ENCODE measurements at regions not wholly inside any gene's neighbourhood (a gene's known extent, or its start where the extent isn't known, plus 50 kb on each side); places are given as distances from the start of the nearest gene placed in this dataset.
"Not testable (repeated sequence)": the region's sequence is repeated elsewhere in the genome, so short reads cannot be mapped to it uniquely, and the experiment has no call there.

DNA sequence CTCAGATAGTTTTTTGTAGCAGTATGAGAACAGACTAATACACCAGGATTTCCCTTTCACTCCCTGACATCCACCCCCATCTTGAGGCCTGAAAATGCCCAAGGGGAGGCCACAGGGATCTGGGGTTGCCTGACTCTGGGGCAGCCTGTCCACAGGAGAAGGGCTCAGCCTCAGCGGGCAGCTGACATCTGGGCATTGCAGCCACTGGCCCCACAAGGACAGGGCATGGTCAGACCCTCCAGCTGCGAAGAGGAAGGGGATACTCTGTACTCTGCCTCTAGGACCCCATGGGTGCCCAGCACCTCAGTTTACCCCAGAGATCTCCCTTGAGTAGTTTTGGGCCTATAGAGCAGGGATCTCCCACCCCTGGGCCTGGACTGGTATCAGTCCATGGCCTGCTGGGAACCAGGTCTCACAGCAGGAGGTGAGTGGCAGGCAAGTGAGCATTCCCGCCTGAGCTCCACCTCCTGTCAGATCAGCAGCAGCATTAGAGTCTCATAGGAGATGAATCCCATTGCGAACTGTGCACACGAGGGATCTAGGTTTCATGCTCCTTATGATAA lies 138.9 kb downstream of the HMX1 start:
- DNase-seq = no peak

DNA sequence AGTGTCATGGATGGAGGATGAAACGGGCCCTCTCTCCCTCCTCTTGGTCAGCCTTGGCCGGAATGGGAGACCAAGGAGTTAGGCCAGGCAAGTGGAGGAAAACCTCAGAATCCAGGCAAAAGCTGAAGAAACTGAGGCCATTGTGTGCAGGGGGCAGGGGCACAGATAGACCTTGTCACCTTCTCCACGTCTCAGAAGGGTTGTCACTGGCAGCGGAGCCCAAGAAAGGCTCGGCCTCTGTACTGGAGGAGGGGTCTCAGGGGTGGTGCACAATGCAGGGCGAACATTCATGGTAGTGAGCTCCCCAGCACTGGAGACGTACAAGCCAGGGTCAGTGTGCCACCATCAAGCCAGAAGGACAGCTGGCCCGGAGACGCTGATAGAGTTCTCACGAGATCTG lies 139.5 kb downstream of the CPZ start:
- no peak for DNase-seq

DNA sequence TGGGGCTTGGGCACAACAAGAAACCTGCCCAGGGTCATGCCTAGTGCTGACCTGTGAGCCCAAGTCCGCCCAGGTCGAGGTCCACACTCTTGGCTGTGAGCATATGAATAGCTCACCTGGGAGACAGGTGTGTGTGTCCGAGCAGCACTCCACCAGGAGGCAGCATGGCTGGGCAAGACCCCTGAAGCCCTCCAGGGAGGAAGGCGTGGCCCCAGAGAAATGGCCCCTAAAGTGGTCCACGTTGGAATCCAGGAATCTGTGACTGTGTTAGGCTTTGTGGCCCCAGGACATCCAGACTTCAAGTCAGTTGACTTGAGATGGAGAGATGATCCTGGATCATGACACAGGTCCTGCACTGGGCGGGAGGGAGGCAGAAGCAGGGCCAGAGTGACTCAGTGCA lies 138.8 kb downstream of the CPZ start:
- no peak for DNase-seq

DNA sequence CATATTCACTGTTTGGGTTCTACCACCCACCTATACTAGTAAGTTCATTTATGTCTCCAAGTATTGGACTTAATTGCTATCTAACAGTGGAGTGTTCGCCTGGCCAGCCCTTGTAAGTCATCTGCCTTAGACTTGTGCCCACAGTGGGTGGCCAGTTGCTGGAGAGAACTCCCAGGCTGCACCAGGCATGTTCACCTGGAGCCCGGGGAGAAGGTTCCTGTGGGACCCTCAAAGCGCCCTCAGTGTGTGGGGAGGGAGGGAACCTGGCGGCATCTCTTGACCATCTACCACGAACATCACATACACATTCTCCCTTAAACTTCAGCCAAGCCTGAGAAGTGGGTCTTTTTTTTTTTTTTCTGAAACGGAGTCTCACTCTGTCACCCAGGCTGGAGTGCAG lies 138.1 kb downstream of the CPZ start:
- no peak for DNase-seq

DNA sequence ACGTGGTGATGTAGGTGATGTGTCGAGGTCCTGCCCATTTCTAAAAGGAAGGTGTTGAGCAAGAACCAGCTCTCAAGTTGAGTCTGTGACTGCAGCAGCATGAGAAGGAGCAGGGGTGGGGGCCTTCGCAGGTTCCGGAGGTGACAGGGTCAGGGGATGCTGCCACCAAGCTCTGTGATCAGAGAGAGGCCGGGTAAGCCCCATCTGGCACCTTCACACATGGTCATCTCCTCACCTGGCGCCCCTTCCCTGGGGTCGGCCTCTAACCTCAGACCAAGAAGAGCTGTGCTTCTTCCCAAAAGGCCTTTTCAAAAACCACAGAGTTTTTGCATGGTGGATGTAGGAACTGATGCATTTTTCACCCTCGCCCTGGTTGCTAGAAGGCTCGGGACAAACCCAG lies 137.6 kb downstream of the CPZ start:
- no peak for DNase-seq

DNA sequence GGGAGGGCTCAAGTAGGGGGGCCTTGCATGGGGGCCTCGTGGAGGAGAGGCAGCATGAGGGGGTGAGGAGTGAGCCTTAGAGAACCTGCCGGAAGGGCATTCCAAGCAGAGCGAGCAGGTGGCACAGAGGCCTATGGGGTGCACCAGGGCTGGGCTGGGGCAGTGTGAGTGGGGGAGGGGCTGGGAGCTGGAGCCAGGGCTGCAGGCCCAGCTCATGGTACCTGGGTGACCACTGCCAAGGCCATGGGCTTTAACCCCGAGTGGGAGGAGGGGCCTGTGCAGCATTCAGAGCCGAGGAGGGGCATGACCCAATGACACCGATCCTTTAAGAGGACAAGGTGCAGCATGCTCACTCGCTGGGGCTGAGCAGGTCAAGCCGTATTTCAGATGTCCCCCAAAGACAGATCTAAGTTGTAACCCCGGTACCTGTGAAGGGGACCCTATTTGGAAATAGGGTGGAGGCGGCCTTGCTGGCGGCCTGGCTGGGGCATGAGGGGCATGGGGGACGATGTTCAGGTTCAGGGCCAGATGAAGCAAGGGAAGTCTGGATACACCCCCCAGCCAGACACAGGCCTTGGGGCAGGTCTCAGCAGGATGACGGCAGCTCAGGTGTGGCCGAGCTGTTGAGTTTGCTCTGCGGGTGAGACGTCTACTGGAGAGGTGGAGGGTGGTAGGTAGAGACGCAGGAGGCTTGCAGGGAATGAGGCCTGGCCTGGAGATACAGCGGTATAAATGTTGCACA lies 137.0 kb downstream of the CPZ start:
- DNase-seq = no peak

DNA sequence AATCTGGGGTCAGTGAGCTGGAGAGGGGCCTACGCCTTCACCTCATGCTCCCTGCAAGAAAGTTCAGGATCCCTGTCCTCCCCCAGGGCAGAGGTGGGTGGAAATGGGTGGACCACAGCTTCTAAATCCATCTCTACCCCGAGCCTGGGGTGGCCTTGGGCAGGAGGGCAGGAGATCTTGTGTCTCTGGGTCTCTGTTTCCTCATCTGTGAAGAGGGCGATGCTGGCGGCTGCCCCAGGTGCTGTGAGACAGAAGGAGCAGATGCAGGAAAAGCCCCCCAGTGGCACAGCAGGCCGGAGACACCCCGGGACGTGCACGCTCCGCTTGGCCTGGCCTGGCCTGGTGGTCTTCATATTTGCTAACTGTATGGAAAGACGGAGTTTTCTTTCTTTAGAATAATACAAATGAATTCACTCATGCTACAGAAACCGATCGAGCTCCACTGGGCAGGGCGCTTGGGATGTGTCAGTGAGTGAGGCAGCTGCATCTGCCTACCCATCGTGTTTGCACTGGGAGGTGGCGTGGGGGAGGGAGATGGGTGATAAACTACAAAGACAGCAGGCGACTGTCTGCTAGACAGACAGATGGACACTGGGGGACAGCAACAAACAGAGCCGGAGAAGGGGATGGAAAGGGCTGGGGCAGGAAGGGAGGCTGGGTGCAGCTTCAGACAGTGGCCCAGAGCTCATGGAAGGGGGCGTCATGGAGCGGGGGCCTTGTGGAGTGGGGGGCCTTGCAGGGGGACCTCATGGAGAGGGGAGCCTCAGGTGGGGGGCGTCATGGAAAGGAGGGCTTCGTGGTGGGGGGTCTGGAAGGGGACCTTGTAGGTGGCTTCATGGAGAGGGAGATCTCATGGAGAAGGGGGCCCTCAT lies 136.2 kb downstream of the CPZ start:
- no peak for DNase-seq

DNA sequence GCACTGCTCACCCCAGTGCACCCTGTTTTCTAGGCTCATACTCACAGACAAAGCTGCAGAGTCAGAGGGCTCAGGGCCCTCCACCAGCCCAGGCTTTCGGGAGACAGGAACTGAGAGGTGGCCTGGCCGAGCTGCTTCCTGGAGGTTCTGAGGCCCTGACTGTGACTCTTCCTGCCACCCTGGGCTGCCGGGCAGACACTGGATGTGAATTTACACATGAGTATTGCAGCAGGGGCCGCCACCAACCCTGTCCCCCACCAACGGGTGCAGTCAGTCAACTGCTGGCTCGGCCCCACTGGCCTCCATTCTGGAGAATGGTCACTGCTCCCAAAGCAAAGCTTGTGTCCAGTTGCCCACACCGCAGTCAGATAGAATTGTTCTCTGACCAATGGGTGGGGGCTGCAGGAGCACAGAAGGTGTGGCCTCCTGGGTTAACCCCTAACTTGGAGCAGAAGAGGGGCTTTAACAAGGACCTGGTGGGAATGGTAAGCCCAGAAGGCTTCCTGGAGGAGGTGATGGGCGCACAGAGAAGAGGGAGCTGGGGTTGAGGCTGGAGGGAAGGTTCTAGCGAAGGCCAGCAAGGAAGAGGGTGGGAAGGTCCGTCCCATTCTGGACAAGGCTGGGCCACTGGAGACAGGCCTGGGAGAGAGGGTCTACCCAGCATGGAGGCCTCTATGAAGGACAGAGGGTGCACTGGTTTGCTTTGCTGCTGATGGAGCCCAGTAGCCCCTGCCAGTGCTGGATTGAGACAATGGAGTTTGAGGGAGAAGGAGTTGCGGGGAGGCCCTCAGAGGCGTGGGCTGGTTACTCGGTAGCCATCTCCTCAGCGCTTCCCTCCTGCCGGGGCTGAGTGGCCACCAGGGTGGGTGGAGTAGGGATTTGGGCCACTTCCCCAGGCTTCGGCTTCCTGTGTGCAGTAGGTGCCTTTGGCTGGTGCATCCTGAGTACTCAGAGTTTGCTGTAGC lies 135.3 kb downstream of the CPZ start:
- DNase-seq = no peak

DNA sequence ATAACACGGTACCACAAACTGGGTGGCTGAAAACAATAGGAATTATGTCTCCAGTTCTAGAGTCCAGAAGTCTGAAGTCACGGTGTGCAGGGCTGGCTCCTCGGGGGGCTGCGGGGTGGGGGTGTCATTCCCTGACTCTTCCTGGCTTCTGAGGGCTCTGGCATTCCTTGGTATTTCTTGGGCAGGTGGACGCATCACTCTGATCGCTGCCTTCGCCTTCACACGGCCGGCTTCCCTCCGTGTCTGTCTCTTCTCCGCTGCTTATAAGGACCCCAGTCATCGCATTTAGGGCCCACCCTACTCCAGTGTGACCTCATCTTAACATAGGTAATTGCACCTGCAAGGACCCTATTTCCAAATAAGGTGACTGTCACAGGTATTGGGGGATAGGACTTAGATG lies 134.6 kb downstream of the CPZ start:
- DNase-seq = no peak

DNA sequence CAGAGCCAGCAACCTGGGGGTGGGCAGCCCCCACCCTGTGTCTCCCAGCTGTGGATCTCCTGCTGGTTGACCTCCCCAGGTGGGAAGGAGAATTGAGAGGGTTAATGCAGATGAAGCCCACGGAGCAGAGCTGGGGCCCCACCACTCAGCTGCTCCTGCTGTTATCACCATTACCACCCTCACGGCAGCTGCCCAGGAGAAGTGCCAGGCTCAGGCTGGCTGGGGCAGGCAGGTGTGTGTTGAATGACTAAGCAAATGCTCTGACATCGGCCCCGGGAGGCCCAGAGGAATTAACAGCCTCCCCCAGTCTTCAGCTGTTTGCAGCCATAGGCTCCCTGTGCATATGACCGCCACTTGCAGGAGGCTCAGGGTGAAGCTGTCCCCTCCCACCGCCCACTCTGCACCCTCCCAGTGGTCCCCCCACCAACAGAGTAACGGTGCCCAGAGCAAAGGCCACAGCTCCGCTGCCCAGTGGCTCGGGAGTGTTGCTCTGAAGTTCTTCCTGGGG lies 133.8 kb downstream of the CPZ start:
- no peak for DNase-seq

DNA sequence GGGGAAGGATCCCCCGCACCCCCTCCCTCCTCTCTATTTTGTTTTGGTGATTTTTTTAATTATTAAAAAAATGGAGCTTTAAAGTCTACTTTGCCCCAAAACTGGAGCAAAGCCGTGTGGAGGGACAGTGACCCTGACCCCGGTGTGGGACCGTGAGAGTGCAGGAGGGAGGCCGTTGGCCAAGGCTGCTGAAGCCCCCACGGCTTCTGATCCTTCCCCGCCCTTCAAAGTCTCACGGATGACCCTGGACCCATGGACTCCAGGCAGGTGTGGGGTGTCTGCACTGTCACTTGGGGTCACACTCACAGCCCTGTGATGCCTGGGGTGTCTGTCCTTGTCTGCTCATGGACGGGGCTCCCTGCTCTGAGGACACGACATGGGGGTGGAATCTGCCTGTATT lies 133.3 kb downstream of the CPZ start:
- DNase-seq = no peak

DNA sequence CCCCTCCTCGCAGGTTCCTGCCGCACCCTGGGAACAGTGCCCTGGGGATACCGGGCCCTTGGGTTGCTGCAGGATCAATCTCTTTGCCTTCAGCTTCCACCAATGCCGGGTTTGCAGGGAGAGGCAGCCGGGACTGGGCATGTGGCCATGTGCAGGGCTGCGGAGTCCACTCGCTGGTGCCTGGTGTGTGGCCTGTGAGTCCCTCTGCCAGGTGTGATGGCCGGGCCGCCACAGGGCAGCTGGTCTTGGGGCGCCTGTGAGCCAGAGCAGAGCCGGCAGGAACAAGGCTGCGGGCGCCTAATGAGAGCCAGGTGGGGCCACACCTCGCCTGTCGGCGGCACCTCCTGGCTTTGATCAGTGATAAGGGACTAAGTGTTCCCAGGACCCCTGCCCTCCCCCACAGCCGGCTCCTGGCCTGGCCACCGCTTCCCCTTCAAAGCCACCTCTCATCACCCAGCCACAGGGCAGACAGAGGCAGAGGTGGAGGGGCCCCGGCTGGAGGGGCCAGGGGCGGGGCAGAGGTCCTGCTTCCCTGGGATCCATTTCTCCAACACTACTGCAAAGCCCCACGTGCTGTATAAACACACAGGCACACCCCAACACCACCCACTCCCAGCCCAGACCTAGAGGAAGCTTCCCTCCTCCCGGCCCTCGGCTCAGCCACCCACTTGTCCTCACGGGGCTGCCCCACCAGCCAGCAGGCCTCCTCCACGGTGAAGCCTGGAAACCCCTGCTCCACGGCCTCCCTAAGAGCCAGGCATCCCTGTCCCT lies 132.7 kb downstream of the CPZ start:
- DNase-seq = no peak

DNA sequence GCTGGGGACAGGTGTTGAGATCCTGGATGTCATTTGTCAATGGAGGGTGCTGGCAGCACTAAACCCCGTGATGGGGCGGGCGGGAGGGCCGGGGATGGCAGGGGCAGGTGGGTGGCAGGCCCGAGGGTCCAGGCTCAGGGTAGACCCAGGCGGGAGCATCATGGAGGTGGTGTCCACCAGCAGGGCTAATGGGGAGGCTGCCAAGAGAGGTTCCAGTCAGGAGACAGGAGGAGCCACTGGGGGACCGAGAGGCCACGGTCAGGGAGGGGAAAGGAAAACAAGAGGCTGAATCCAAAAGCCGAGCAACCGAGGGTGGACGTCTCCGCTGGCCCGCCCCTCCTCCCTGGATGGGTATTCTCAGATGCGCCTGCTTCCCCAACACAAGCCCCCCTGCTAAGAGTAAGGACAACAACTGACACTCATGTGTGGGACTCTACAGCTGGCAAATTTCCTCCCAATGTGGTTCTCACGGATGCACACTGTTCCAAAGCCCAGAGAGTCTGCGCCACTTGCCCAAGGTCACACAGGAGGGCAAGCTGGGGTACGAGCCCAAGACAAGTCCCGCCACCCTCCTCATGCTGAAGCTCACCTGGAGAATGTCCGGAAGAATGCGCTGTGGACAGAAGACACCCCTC lies 132.0 kb downstream of the CPZ start:
- DNase-seq = no peak

DNA sequence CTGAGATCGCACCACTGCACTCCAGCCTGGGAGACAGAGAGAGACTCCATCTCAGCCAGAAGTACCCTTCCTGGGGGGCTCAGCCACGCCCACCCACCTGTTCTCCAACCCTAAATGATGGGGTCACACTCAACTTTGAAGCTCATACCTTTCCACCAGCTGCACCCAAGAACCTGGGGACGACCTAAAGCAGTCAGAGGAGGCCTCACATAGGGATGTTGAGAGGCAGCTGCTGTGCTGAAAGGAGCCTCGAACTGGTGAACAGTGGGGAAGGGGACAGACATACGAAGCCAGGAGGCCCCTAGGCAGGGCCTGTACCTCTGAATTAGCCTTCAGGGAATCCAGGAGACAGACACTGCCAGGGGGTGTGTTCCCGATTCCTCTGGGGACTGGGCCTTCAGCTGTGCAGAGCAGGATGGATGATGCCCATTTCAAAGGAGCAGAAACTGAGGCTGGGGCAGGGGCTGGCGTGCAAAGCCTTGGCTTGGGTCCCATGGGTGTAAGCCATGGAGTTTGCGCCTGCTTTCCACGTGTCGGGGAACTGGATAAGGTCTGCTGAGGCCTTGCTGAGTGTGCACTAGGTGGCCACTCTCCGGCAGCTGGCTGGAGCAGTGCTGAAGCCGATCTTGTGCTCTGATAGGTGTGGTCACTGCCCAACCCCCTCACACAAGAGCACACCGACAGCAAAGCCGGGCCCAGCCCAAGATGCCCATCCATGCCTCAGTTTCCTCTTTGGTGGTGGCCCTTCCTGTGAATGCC lies 130.8 kb downstream of the CPZ start:
- no peak for DNase-seq

DNA sequence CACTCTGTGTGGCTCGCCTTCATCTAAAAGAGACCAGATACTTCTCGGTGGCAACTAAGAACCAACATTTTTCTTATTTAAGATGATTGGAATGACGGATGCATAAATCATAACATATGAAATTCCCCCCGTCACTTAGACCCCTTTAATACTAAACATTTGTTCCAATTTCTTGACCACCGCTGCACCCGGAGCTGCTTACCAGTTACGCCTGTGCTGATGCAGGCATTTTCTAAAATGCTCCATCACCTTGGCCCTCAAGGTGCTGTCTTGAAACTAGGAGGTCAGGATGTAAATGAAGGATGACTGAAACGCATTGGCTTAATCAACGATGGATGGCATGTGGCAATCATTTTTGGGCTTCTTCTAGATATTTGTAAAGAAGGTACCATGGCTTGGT lies 130.0 kb downstream of the CPZ start:
- no peak for DNase-seq

DNA sequence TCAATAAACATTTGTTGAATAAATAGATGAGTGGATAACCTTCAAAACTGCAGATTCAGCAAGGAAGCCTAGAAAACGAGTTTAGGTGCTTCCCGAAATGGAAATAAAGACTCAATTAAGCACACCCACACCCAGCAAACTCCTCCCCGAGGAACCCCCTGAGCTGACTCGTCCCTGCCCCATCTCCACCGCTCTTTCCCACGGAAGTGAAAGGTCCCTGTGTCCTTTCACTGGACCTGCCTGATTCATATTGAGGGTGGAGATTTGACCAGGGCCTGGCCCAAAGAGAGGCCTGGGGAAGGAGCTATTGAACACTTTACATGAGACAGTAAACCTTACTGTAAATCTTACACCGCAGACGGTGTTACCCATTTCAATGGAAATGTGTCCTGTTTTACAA lies 129.1 kb downstream of the CPZ start:
- DNase-seq = no peak

DNA sequence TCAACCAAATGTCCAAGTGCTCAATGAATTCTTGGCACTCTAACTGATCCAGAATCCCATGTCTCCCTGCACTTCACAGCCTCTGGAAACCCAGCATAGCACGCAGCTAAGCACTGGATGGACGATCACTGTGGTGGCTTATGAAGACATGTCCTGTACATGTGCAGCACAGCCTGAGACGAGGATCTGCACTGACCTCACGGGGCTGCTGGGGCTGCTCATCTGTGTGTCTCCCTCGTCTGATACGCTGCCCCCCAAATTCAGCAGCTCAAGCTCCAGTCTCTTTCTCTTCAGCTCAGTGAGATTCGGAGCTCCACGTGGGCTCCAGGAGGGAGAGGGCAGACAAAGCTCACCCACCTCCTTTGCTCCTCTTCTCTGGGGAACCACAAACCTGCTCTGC lies 126.9 kb downstream of the CPZ start:
- no peak for DNase-seq

DNA sequence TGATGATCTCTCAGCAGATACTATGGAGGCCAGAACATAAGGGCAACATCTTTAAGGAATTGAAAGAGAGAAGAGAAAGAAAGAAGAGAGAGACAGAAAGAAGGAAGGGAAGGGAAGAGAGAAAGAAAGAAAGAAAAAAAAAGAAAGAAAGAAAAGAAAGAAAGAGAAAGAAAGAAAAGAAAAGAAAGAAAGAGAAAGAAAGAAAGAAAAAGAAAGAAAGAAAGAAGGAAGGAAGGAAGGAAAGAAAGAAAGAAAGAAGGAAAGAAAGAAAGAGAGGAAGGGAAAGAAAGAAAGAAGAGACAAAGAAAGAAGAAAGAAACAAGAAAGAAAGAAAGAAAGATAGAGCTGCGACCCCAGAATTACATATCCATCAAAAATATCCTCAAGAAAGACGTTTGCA lies 124.9 kb downstream of the CPZ start:
- DNase-seq = not testable (repeated sequence)

DNA sequence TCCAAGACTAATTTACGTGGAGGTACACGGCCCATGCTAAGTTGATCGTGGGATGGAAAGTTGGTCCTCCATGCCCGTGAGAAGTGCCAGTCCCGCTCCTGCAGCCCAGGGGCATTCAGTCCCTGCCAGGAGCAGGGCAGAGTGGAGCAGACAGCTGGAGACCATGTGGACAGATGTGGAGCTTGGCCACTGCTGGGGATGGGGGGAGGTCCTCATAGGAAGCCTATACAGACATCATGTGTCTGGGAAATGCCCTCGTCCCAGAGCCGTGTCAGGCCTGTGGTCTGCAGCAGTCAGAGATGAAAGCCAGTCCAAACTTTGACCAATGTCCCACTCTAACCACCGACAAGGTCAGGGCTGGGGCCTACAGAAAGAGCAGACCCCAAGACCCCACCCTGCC lies 118.4 kb downstream of the CPZ start:
- DNase-seq = no peak

DNA sequence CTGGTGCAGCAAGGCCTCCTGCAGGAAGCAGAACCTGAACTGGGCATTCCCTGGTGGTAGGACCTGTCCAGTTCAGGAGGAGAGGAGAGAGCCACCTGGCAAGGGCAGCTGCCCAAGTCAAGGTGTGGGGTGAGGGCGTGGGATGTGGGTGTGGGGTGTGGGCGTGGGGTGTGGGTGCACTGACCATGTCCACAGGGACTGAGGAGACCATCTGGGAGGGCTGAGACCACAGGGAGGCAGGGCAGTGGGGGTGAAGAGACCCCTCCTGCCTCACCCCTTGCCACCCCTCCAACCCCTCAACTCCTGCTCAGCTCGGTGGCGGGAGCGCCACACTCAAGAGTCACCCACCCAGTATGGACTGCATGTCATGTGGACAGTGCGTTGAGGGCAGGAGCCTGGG lies 117.9 kb downstream of the CPZ start:
- DNase-seq = no peak

Data from activated CD4-positive, alpha-beta T cell treated with anti-CD3 and anti-CD28 coated beads, Interleukin-2, amount 50 U/mL, for 16 hours (primary cell).